ENCODE measurements at regions not wholly inside any gene's neighbourhood (a gene's known extent, or its start where the extent isn't known, plus 50 kb on each side); places are given as distances from the start of the nearest gene placed in this dataset.
A peak's percentile ranks its signal among the peaks of the same experiment; 100 is the strongest.

DNA sequence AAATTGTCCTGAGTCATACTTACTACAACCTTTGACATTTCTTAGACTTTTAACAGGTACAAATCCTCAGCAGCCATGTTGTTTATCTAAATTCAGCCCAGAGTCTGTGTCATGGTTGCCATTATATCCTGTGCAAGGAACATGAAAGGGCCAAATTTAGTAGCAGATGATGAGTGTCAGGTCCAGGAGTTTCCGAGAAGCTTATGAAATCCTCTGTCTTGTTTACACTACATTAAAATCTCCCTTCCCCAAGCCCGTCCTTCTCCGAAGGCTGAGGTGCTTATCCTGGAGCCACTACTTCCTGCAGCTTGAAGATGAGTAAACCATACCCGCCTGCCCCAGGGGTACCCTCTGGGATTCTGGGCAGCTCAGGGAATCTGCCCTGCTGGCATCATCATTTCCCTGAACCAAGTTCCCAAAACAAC, 102.6 kb upstream of the SERP2 start:
- TF ChIP-seq GATA3 (IDR thresholded peaks at IDR 0.05; ENCODE audit: low read depth, low read length) (no peak), GATA2 (IDR thresholded peaks at IDR 0.05; ENCODE audit: low read depth, low read length) (no peak)

DNA sequence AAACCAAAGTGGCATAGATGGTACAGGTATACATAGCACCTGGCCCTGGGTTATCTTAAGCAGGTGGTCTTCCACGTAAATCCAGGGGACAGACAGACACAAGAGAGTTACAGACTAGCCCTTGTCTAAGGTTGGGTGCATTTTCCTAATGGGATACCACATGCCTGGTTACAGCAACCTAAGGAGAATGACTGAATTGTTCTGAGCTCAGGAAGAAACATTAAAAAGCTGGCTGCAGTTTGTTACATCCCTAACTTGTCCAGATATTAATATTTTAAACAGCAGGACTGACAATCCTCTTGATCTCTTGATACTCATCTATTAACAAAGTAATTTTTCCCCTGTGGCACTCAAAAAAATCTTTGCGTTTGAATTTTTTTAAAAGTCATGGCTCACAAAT, 102.2 kb upstream of the SERP2 start:
- no peak for TF ChIP-seq GATA3 (IDR thresholded peaks at IDR 0.05; ENCODE audit: low read depth, low read length)
- TF ChIP-seq GATA2 (IDR thresholded peaks at IDR 0.05; ENCODE audit: low read depth, low read length) = no peak

DNA sequence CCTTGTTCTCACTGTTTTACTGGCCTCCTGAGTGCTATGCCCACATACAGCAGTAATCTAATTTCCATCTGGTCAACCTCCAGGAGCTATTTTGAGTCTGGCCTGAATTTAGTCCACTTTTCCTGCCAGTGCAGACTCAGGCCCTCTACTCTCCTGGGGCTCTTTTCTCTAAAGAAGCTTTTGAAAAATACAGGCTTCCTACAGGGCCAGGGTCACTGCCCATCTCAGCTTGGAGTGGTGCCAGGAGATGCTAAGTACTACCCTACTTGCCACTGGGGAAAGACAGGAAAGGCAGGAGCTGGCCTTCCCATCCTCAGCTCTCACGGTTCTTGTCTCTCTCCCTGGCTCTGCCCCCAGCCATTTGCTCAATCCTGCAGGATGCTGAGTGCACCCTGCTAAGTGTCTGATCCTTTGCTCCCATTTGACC, 101.7 kb upstream of the SERP2 start:
- TF ChIP-seq GATA3 (IDR thresholded peaks at IDR 0.05; ENCODE audit: low read depth, low read length) (no peak), GATA2 (IDR thresholded peaks at IDR 0.05; ENCODE audit: low read depth, low read length) (no peak)

DNA sequence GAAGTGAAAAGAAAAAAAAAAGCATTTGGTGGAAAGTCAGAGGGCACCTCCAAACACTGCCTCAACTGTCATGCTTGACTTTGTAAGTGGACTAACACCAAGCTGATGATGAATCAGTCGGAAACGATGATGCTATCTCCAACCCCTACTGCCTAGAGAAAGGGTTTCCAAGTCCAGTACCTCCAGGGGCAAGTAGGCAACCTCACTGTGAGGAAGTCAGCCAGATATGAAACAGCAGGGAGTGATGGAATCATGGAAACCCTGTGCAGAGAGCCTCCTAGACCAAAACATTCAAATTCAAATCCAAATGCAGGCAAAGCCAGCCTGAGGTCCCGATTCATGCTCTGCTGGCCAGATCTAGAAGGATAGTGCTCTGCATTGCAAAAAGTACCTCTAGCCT, 100.9 kb upstream of the SERP2 start:
- no peak for TF ChIP-seq GATA2 (IDR thresholded peaks at IDR 0.05; ENCODE audit: low read depth, low read length)
- no peak for TF ChIP-seq GATA3 (IDR thresholded peaks at IDR 0.05; ENCODE audit: low read depth, low read length)

DNA sequence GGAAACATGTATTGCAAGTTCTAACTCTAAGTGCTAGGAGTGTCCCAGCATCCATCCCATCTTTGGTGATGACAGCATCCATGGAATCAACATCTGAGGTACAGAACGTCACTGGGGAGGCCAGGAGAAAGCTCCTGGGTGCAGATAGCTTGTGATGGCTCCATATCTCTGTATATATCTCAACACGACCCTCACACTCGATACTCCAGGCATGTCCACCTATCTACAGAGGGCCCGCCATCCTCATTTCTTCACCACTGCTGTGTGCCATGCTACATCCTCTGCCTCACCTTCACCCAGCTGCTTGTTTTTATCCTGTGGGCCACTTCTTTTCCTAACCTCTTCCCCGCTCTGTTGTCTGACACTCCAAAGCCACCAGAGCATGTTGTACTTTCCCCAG, 100.4 kb upstream of the SERP2 start:
- TF ChIP-seq GATA3 (IDR thresholded peaks at IDR 0.05; ENCODE audit: low read depth, low read length) = no peak
- TF ChIP-seq GATA2 (IDR thresholded peaks at IDR 0.05; ENCODE audit: low read depth, low read length) = no peak

DNA sequence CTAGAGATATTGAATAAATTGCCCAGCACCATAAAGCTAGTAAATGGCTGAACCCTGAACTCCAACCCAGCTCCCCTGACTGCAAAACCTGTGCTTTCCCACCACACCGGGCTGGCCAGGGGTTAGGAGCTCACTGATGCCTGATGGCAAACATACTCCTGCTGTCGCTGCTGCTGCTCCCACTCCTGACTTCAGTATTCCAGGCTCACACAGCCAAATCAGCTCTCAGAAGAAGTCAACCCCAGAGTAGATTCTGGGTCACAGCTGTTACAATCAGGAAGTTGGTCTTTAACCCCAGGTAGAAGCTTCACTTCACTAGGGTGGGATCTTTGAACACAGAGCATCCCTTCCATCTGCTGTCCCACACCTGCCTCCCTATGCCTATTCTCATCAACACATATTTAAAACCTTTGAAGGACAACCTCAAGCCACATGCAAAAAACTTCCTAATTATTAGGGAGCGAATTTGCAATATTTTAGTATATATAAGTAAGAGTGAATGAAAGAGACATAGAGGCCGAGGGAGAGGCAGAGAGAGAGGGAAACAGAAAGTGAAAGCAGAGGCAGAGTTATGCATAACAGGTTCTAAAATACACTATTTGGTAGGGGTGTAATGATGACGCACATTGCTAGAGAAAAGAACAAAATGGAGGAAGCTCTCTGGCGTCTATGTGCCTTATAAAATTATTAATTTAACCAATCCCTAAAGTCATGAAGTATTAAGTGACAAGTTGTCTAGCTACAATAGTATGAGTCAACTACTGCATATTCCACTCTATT, 99.4 kb upstream of the SERP2 start:
- no peak for TF ChIP-seq GATA2 (IDR thresholded peaks at IDR 0.05; ENCODE audit: low read depth, low read length)
- TF ChIP-seq GATA3 (IDR thresholded peaks at IDR 0.05; ENCODE audit: low read depth, low read length) = no peak

DNA sequence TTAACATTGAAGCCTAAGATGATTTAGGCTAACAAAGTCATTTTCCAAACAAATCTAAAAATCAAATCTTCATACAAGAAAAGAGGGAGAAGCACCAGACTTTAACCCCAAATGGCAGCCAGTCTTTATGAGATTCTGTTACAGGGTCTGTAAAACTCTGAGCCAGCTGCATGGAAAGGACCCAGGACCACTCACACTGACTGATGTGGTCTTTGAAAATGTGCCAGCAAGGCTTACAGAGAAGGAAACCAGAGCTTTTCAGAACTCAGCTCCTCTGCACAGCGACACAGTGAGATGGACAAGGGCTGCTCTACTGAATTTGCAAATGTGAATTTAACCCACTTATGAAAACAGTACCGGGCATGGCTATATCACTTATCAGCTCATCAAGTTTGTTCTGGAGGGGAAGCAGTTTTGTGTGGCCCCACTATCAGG, 98.8 kb upstream of the SERP2 start:
- TF ChIP-seq GATA3 (IDR thresholded peaks at IDR 0.05; ENCODE audit: low read depth, low read length) (peak; percentile 52; the same call in 1 of the 2 replicates), GATA2 (IDR thresholded peaks at IDR 0.05; ENCODE audit: low read depth, low read length) (peak; percentile 76)

DNA sequence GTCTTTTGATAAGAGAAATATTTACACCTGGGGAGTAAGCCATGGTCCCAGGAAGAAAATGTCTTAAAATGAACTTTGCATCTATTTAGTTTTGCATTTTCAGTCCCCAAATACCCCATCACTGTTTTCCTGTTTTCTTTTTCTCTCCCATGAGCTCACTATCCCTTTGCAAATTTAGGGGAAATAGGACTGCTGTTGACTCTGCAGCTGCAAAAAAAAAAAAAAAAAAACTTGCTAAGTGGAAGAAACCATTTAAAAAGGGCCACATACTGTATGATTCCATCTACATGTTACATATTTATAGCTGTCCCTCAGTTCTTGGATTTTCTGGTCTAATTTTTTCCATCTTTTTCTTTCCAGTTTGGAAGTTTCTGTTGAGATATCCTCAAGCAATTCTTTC, 98.2 kb upstream of the SERP2 start:
- TF ChIP-seq GATA2 (IDR thresholded peaks at IDR 0.05; ENCODE audit: low read depth, low read length) (no peak), GATA3 (IDR thresholded peaks at IDR 0.05; ENCODE audit: low read depth, low read length) (no peak)

DNA sequence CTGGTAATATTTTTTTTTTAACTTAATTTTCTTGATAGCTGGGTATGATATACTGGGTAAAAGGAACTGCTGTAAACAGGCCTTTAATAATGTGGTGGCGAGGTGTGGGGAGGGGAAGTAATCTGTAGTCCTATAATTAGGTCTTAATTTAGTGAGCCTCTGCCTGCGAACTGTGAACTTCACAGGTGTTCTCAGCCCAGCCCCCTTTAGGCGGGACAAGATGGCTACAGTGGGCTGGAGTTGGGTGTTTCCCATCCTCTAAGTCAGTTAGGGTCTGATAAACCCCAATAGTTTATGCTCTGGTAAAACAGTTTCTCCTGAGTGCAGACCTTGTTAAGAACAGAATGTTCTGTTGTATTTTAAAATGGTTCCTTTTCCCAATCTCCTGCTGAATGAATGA, 97.6 kb upstream of the SERP2 start:
- TF ChIP-seq GATA2 (IDR thresholded peaks at IDR 0.05; ENCODE audit: low read depth, low read length) = no peak
- TF ChIP-seq GATA3 (IDR thresholded peaks at IDR 0.05; ENCODE audit: low read depth, low read length) = no peak

DNA sequence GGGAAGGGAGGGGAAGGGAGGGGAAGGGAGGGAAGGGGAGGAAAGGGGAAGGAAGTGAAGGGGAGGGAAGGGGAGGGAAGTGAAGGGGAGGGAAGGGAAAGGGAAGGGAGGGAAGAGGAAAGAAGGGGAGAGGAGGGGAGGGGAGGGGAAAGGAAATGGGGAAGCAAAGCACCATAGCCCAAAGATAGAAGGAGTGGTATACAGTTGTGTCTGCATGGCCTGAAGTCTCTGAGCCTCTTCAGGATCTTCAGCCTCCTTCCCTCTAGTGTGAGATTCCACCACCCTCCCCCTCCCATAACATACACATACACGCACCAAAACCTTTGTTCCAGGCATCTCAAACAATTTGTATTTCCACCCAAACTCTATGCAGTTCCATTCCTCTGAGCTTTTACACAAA, 96.2 kb upstream of the SERP2 start:
- no peak for TF ChIP-seq GATA3 (IDR thresholded peaks at IDR 0.05; ENCODE audit: low read depth, low read length)
- TF ChIP-seq GATA2 (IDR thresholded peaks at IDR 0.05; ENCODE audit: low read depth, low read length) = no peak

DNA sequence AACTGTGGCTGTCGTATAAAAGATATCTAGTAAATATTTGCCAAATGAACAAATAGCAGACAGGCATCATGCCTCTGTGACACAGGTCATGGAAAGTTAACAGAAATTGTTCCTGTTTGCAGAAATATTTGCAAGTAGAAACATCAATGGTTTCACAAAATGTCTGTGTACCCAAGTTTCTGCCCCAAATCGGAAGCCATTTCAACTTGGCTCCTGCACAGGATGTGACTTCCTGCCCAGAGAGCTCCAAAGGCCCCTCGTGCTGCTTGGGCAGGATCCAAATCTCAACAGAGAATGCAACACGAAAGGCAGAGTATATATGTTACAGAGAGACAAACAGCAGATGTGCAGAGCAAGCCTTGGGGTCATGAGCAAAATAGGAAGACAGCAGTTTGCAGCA, 95.5 kb upstream of the SERP2 start:
- no peak for TF ChIP-seq GATA3 (IDR thresholded peaks at IDR 0.05; ENCODE audit: low read depth, low read length)
- no peak for TF ChIP-seq GATA2 (IDR thresholded peaks at IDR 0.05; ENCODE audit: low read depth, low read length)

DNA sequence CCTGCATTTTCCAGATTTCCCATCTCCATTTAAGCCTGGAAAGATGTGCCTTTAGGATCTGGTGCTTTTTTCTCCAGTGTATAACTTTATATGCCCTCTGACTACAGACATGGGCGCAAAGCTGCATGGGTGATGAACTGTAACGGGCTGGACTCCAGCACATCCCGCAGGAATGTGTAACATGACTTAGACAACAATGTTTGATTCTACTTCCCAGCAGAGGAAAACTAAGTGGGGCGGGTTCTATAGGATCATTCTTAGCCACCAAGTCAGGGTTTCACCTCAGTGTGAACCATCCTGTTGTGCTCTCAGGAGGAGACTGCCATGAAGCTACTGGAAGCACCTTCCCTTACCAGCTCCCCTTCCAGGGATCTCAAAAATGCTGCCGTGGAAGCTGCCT, 93.2 kb upstream of the SERP2 start:
- no peak for TF ChIP-seq GATA2 (IDR thresholded peaks at IDR 0.05; ENCODE audit: low read depth, low read length)
- TF ChIP-seq GATA3 (IDR thresholded peaks at IDR 0.05; ENCODE audit: low read depth, low read length) = no peak

DNA sequence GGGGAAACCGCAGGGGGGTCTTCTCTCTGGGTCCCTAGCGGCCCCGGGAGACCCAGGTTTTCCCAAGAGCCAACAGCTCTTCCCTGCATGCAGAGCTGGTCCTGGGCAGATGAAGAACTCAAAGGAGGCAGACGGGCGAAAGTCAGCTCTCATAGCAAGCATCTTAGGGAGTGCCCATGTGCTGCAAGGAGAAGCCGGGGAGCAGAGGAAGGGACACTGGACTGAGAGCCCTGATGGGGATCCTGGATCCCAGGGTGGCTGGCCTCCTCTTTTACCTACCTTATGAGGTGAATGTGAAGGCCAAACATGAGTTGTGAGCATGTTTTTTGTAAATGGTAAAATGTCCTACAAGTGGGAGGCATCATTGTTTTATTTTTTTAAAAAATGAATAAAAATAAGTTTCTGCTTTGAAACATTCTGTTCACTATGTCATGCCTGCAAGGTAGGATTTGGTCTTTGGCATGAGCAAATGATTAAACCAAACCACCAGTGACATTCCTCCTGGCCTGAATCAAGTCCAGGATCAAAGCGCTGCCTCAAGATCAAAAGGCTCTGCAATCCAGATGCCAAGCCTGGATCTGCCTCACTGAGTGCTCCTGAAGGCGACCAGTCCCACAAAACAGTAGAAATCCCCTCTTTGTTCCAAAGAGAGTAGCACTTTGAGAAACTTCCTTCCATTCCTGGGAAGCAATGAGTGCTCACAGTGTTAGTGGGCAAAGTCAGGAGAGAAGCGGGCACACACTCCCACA, 92.2 kb upstream of the SERP2 start:
- TF ChIP-seq GATA2 (IDR thresholded peaks at IDR 0.05; ENCODE audit: low read depth, low read length) (no peak), GATA3 (IDR thresholded peaks at IDR 0.05; ENCODE audit: low read depth, low read length) (no peak)

DNA sequence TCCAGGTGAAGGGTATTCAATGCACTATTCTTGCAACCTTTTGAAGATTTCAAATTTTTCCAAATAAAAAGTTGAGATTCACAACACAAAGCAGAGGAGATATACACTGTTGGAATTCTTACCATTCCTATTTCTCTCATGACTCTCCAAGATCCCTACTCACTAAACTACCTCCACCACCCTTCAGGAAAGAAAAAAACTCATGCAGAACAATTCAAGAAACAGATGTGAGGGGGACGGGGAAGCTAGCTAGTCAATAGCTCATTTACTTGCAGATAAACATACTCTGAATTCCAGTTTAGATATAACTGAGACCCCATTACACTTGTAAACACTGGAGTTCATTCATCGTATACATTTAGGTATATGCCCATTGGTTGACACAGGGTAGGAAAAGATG, 90.0 kb upstream of the SERP2 start:
- TF ChIP-seq GATA2 (IDR thresholded peaks at IDR 0.05; ENCODE audit: low read depth, low read length) (no peak), GATA3 (IDR thresholded peaks at IDR 0.05; ENCODE audit: low read depth, low read length) (no peak)

DNA sequence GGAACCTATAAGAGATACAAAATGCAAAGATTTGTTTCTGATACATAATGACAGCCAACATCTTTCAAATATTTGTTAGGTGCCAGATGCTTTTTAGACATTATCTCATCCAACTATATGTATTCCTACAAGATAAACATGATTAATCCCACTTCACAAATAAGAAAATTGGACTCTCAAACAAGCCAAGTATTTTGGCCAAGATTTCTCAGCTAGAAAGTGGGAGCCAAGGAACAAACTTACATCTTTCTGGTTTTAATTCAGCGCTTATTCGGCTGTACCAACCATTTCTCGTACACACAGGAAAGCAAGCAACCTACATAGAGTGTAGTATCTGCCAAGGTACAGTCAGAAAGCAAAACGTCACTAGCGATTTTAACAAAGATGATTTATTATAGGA, 85.7 kb upstream of the SERP2 start:
- TF ChIP-seq GATA2 (IDR thresholded peaks at IDR 0.05; ENCODE audit: low read depth, low read length) (no peak), GATA3 (IDR thresholded peaks at IDR 0.05; ENCODE audit: low read depth, low read length) (no peak)
